Mesendoderm (in vitro differentiated cells): ENCODE measurements at regions not wholly inside any gene's neighbourhood (a gene's known extent, or its start where the extent isn't known, plus 50 kb on each side); places are given as distances from the start of the nearest gene placed in this dataset.

Experiments
- DNase-seq: peaks from one replicate; pipeline ENCODE4 v3.0.0; 2013
- H2AK5ac ChIP-seq: 2 replicates; pipeline ENCODE4 v1.6.1; 2013; ENCODE audit warnings: low read length, inconsistent platforms
- H2BK120ac ChIP-seq: 2 replicates; pipeline ENCODE4 v1.6.1; 2013; ENCODE audit warnings: low read depth, mild to moderate bottlenecking, low read length, moderate library complexity, mixed read lengths
- H2BK15ac ChIP-seq: replicated peaks from 2 replicates; pipeline ENCODE4 v1.6.1; 2013; ENCODE audit warnings: low read depth, mild to moderate bottlenecking, moderate library complexity
- H2BK5ac ChIP-seq: 2 replicates; pipeline ENCODE4 v1.6.1; 2013; ENCODE audit warnings: low read length, inconsistent platforms
- H3K18ac ChIP-seq: 2 replicates; pipeline ENCODE4 v1.6.1; 2013; ENCODE audit warnings: mild to moderate bottlenecking, low read length, mixed read lengths
- H3K23ac ChIP-seq: one replicate; pipeline ENCODE4 v1.6.1; 2013; ENCODE audit warnings: low read length
- H3K27ac ChIP-seq: 2 replicates; pipeline ENCODE4 v1.5.1; 2013; ENCODE audit warnings: low read depth, mild to moderate bottlenecking, inconsistent platforms, low read length, moderate library complexity
- H3K27me3 ChIP-seq: 2 replicates; pipeline ENCODE4 v1.6.1; 2013; ENCODE audit warnings: low read length, control low read depth, mild to moderate bottlenecking, inconsistent platforms; ENCODE audit not compliant: insufficient read depth, poor library complexity
- H3K36me3 ChIP-seq: 2 replicates; pipeline ENCODE4 v1.6.1; 2013; ENCODE audit warnings: low read length, inconsistent platforms; ENCODE audit not compliant: control insufficient read depth, insufficient read depth
- H3K4ac ChIP-seq: one replicate; pipeline ENCODE4 v1.6.1; 2013; ENCODE audit warnings: low read depth, mild to moderate bottlenecking, low read length, moderate library complexity
- H3K4me1 ChIP-seq: 2 replicates; pipeline ENCODE4 v1.6.1; 2013; ENCODE audit warnings: low read depth, low read length, inconsistent platforms; ENCODE audit not compliant: control insufficient read depth
- H3K4me2 ChIP-seq: 2 replicates; pipeline ENCODE4 v1.6.1; 2013; ENCODE audit warnings: low read length
- H3K4me3 ChIP-seq: 2 replicates; pipeline ENCODE4 v1.5.1; 2013; ENCODE audit warnings: mild to moderate bottlenecking, low read length
- H3K56ac ChIP-seq: one replicate; pipeline ENCODE4 v1.6.1; 2013; ENCODE audit warnings: low read length
- H3K79me1 ChIP-seq: 2 replicates; pipeline ENCODE4 v1.6.1; 2013; ENCODE audit warnings: low read length, inconsistent platforms
- H3K79me2 ChIP-seq: 2 replicates; pipeline ENCODE4 v1.6.1; 2013; ENCODE audit warnings: mild to moderate bottlenecking, low read length; ENCODE audit not compliant: control insufficient read depth, insufficient read depth
- H3K9ac ChIP-seq: 2 replicates; pipeline ENCODE4 v1.6.1; 2013; ENCODE audit warnings: low read length, inconsistent platforms
- H4K5ac ChIP-seq: one replicate; pipeline ENCODE4 v1.6.1; 2013; ENCODE audit warnings: low read length
- H4K8ac ChIP-seq: one replicate; pipeline ENCODE4 v1.6.1; 2013; ENCODE audit warnings: low read depth, mild to moderate bottlenecking, control low read depth, low read length, moderate library complexity
- WGBS: extraction: QIAGEN DNeasy Blood & Tissue Kit; methylation state at CpG from one replicate; pipeline ENCODE4 v1.1.7; 2013; ENCODE audit warnings: low lambda C conversion rate, missing lambda C conversion rate; ENCODE audit not compliant: insufficient coverage; ENCODE audit errors: extremely low coverage; 5-methylcytosine and 5-hydroxymethylcytosine counted together

GRCh38 chr4:138868562-138868961 lies 147.0 kb upstream of the NOCT start:
- H3K27ac ChIP-seq = no peak overlapping the region
- no peak for DNase-seq
- no CpG with 5 or more reads among the region's 3 CpGs for WGBS

DNA sequence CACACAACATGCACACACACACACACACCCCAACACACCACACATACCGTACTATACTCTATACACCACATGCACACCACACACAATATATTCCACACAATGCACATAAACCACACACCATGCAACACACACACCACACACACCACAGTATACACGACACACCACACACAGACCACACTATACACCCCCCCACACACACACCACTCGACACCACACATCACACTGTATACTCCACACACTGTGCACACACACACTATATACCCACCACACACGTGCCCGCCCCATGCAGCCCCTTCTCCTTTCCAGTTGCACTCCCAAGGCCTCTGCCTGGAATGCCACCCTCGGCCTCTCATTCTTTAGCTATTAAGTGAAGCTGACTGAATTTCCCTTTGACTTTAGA lies 148.2 kb upstream of the NOCT start:
- H3K27me3 ChIP-seq = no peaks in the 10 kb centered on the region
- no peak overlapping the region for H4K5ac ChIP-seq
- no peak overlapping the region for H3K56ac ChIP-seq
- no peak overlapping the region for H2BK5ac ChIP-seq
- no peak overlapping the region for H3K23ac ChIP-seq
- H2AK5ac ChIP-seq = no peak overlapping the region
- H3K79me2 ChIP-seq = no peaks in the 10 kb centered on the region
- no peak overlapping the region for H3K27ac ChIP-seq
- H3K4me3 ChIP-seq = no peak overlapping the region
- H3K36me3 ChIP-seq = no peaks in the 10 kb centered on the region
- H3K18ac ChIP-seq = no peak overlapping the region
- H3K9ac ChIP-seq = no peak overlapping the region
- 100% methylated on average over 1 of the region's 6 CpGs for WGBS
- H3K79me1 ChIP-seq = no peaks in the 10 kb centered on the region
- H4K8ac ChIP-seq = no peak overlapping the region
- no peak for DNase-seq
- H3K4me1 ChIP-seq = peaks cover 3% of the 10 kb centered on the region
- no peak overlapping the region for H3K4me2 ChIP-seq
- H2BK120ac ChIP-seq = no peak overlapping the region
- H2BK15ac ChIP-seq = no peak overlapping the region
- no peak overlapping the region for H3K4ac ChIP-seq

More at GRCh38 chr4:138868562-138868961, 147.0 kb upstream of the NOCT start:
- H3K27me3 ChIP-seq = no peaks in the 10 kb centered on the region
- H4K5ac ChIP-seq = no peak overlapping the region
- no peak overlapping the region for H3K18ac ChIP-seq
- no peak overlapping the region for H4K8ac ChIP-seq
- peaks cover 3% of the 10 kb centered on the region for H3K4me1 ChIP-seq
- no peak overlapping the region for H3K9ac ChIP-seq
- H3K36me3 ChIP-seq = no peaks in the 10 kb centered on the region
- no peak overlapping the region for H3K4ac ChIP-seq
- H3K56ac ChIP-seq = no peak overlapping the region
- no peak overlapping the region for H2BK120ac ChIP-seq
- no peak overlapping the region for H2BK5ac ChIP-seq
- no peak overlapping the region for H3K23ac ChIP-seq
- H3K4me2 ChIP-seq = no peak overlapping the region
- H3K4me3 ChIP-seq = no peak overlapping the region
- no peaks in the 10 kb centered on the region for H3K79me1 ChIP-seq
- H2BK15ac ChIP-seq = no peak overlapping the region
- H2AK5ac ChIP-seq = no peak overlapping the region
- no peaks in the 10 kb centered on the region for H3K79me2 ChIP-seq

GRCh38 chr4:138866314-138866713 lies 149.3 kb upstream of the NOCT start:
- no CpG with 5 or more reads among the region's 2 CpGs for WGBS
- H3K36me3 ChIP-seq = no peaks in the 10 kb centered on the region
- H3K4me3 ChIP-seq = no peak overlapping the region
- H3K9ac ChIP-seq = no peak overlapping the region
- H3K79me2 ChIP-seq = no peaks in the 10 kb centered on the region
- no peak overlapping the region for H3K27ac ChIP-seq
- H3K79me1 ChIP-seq = no peaks in the 10 kb centered on the region
- no peak for DNase-seq
- no peaks in the 10 kb centered on the region for H3K27me3 ChIP-seq
- H3K4me1 ChIP-seq = peaks cover 3% of the 10 kb centered on the region
- no peak overlapping the region for H2BK5ac ChIP-seq
- no peak overlapping the region for H2BK15ac ChIP-seq
- no peak overlapping the region for H3K23ac ChIP-seq
- H2BK120ac ChIP-seq = no peak overlapping the region
- H3K18ac ChIP-seq = no peak overlapping the region
- no peak overlapping the region for H2AK5ac ChIP-seq
- H3K56ac ChIP-seq = no peak overlapping the region
- no peak overlapping the region for H3K4me2 ChIP-seq
- no peak overlapping the region for H4K5ac ChIP-seq
- no peak overlapping the region for H4K8ac ChIP-seq
- H3K4ac ChIP-seq = no peak overlapping the region

GRCh38 chr4:138865765-138866164 lies 149.8 kb upstream of the NOCT start:
- Histone ChIP-seq H3K79me2 (no peaks in the 10 kb centered on the region), H2AK5ac (no peak overlapping the region), H3K56ac (no peak overlapping the region), H4K5ac (no peak overlapping the region), H3K18ac (no peak overlapping the region), H3K4me1 (peaks cover 5% of the 10 kb centered on the region), H3K27ac (no peak overlapping the region), H3K27me3 (no peaks in the 10 kb centered on the region), H3K9ac (no peak overlapping the region), H3K4me3 (no peak overlapping the region), H2BK15ac (no peak overlapping the region), H3K4me2 (no peak overlapping the region), H2BK120ac (no peak overlapping the region), H4K8ac (no peak overlapping the region), H3K36me3 (no peaks in the 10 kb centered on the region), H2BK5ac (no peak overlapping the region), H3K79me1 (no peaks in the 10 kb centered on the region), H3K4ac (no peak overlapping the region), H3K23ac (no peak overlapping the region)
- no peak for DNase-seq
- WGBS = no CpG with 5 or more reads among the region's 8 CpGs

GRCh38 chr4:138864961-138865720 lies 150.4 kb upstream of the NOCT start:
- H3K9ac ChIP-seq = no peak overlapping the region
- H3K27me3 ChIP-seq = no peaks in the 10 kb centered on the region
- no peak overlapping the region for H2BK15ac ChIP-seq
- no peak overlapping the region for H3K23ac ChIP-seq
- no peak overlapping the region for H4K5ac ChIP-seq
- peaks cover 5% of the 10 kb centered on the region for H3K4me1 ChIP-seq
- no peak overlapping the region for H3K4ac ChIP-seq
- H3K4me3 ChIP-seq = no peak overlapping the region
- H3K18ac ChIP-seq = no peak overlapping the region
- H2BK120ac ChIP-seq = no peak overlapping the region
- no CpG with 5 or more reads among the region's 10 CpGs for WGBS
- no peak overlapping the region for H3K27ac ChIP-seq
- H3K4me2 ChIP-seq = no peak overlapping the region
- H3K36me3 ChIP-seq = no peaks in the 10 kb centered on the region
- no peak overlapping the region for H3K56ac ChIP-seq
- H4K8ac ChIP-seq = no peak overlapping the region
- no peak overlapping the region for H2BK5ac ChIP-seq
- no peak for DNase-seq
- H3K79me2 ChIP-seq = no peaks in the 10 kb centered on the region
- no peaks in the 10 kb centered on the region for H3K79me1 ChIP-seq
- H2AK5ac ChIP-seq = no peak overlapping the region

DNA sequence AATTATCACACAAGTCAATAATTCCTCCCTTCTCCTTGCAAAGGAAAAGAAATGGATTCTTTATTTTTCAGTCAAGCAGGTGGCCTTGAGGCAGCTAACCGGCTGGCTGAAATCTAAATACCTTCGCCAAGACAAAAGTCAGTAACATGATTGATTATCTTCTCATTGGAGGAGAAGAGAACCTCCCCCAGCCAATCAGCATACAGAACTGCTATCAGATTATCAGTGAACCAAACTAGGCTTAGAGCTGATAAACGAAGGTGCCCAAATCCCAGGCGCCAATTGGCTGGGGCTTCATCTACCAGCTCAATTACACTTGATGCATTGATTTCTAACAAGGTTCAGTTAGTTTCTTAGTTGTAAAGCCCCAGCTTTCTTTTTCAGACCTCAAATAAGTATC lies 152.4 kb upstream of the NOCT start:
- Histone ChIP-seq H2BK120ac (no peak overlapping the region), H3K4ac (no peak overlapping the region), H3K4me3 (no peak overlapping the region), H4K8ac (no peak overlapping the region), H3K36me3 (no peaks in the 10 kb centered on the region), H3K27me3 (no peaks in the 10 kb centered on the region), H3K9ac (no peak overlapping the region), H3K79me2 (no peaks in the 10 kb centered on the region), H3K56ac (no peak overlapping the region), H2BK15ac (no peak overlapping the region), H3K23ac (no peak overlapping the region), H3K79me1 (no peaks in the 10 kb centered on the region), H2BK5ac (no peak overlapping the region), H2AK5ac (no peak overlapping the region), H3K4me2 (no peak overlapping the region), H4K5ac (no peak overlapping the region), H3K18ac (no peak overlapping the region), H3K27ac (no peak overlapping the region), H3K4me1 (peaks cover 5% of the 10 kb centered on the region)
- peak; percentile 44 for DNase-seq
- WGBS = no CpG with 5 or more reads among the region's 4 CpGs
